ENCODE measurements at regions not wholly inside any gene's neighbourhood (a gene's known extent, or its start where the extent isn't known, plus 50 kb on each side); places are given as distances from the start of the nearest gene placed in this dataset.

GRCh38 chr7:84249656-84250055 lies 55.1 kb upstream of the SEMA3A start:
- no peak for TF ChIP-seq CTCF (conservative IDR thresholded peaks at IDR 0.05; ENCODE audit: low read length)
- no peak for TF ChIP-seq EZH2phosphoT487 (IDR thresholded peaks at IDR 0.05; ENCODE audit: borderline replicate concordance)

Measured in Loucy (cell line).